Sciatic nerve (tissue), 2 donors: ENCODE measurements at regions not wholly inside any gene's neighbourhood (a gene's known extent, or its start where the extent isn't known, plus 50 kb on each side); places are given as distances from the start of the nearest gene placed in this dataset.
"Not testable (repeated sequence)": the region's sequence is repeated elsewhere in the genome, so short reads cannot be mapped to it uniquely, and the experiment has no call there.

ENCODE experiments used
- ATAC-seq: fragments of 200-7000 bp; cut with Tn5 transposase; one replicate; pipeline ENCODE4 v1.9.1; 2020; ENCODE audit warnings: mild to moderate bottlenecking, moderate library complexity
- DNase-seq: peaks from one replicate; pipeline ENCODE4 v3.0.0-alpha.2; 2020; ENCODE audit warnings: low spot score
- intact Hi-C: fragments of 100-400 bp; cut with DNase I; formaldehyde crosslinking; loops from one replicate; pipeline ENCODE4 v1.14.2; 2022
- donor health status: DM: no; HTN: no; CAD: no.
- donor health status: DM: no; HTN: no; CAD: no.

- intact Hi-C loops: loop anchor here (5.0 kb wide), 1 partner anchor 1310 kb away; no protein-coding TSS in a partner anchor
- ATAC-seq: no peak
- no peak for DNase-seq
Observed at GRCh38 chr4:64882311-64883086, 473.2 kb upstream of the TECRL start.

- ATAC-seq (no peak), DNase-seq (no peak)
- intact Hi-C loops: loop anchor here (5.0 kb wide), 1 partner anchor 1308 kb away; no protein-coding TSS in a partner anchor
Observed at GRCh38 chr4:64880557-64880956, 471.3 kb upstream of the TECRL start.

- intact Hi-C loops: no loop called here
- DNase-seq (no peak), ATAC-seq (no peak)
Observed at GRCh38 chr4:64876021-64876420, 466.8 kb upstream of the TECRL start.

- ATAC-seq (no peak), DNase-seq (no peak)
- intact Hi-C loops: no loop called here
Observed at GRCh38 chr4:64870558-64870957, 461.3 kb upstream of the TECRL start.

GRCh38 chr4:64857815-64858214, 448.6 kb upstream of the TECRL start:
- no peak for ATAC-seq
- intact Hi-C loops: no loop called here

GRCh38 chr4:64857198-64857597, 447.9 kb upstream of the TECRL start:
- DNase-seq (no peak), ATAC-seq (no peak)
- intact Hi-C loops: no loop called here

More at GRCh38 chr4:64857815-64858214, 448.6 kb upstream of the TECRL start:
- DNase-seq: no peak

GRCh38 chr4:64846417-64846816, 437.2 kb upstream of the TECRL start:
- ATAC-seq (no peak), DNase-seq (no peak)
- intact Hi-C loops: no loop called here

GRCh38 chr4:64829749-64830148, 420.5 kb upstream of the TECRL start:
- intact Hi-C loops: no loop called here
- DNase-seq (no peak), ATAC-seq (no peak)

GRCh38 chr4:64824591-64824990, 415.3 kb upstream of the TECRL start:
- DNase-seq (no peak), ATAC-seq (no peak)
- intact Hi-C loops: no loop called here

- DNase-seq (no peak), ATAC-seq (no peak)
- intact Hi-C loops: no loop called here
Observed at GRCh38 chr4:64822405-64822804, 413.2 kb upstream of the TECRL start.

- intact Hi-C loops: no loop called here
- ATAC-seq (no peak), DNase-seq (no peak)
Observed at GRCh38 chr4:64821219-64821976, 412.1 kb upstream of the TECRL start.

GRCh38 chr4:64814616-64815015, 405.4 kb upstream of the TECRL start:
- intact Hi-C loops: no loop called here
- DNase-seq: no peak
- no peak for ATAC-seq

GRCh38 chr4:64807821-64808220, 398.6 kb upstream of the TECRL start:
- DNase-seq (no peak), ATAC-seq (no peak)
- intact Hi-C loops: no loop called here

GRCh38 chr4:64799751-64800150, 390.5 kb upstream of the TECRL start:
- ATAC-seq: no peak
- intact Hi-C loops: no loop called here
- DNase-seq: no peak

GRCh38 chr4:64798828-64799227, 389.6 kb upstream of the TECRL start:
- ATAC-seq, intact Hi-C loops, DNase-seq: not testable (repeated sequence)

- ATAC-seq (no peak), DNase-seq (no peak)
- intact Hi-C loops: no loop called here
Observed at GRCh38 chr4:64796581-64796980, 387.3 kb upstream of the TECRL start.

GRCh38 chr4:64784125-64784524, 374.9 kb upstream of the TECRL start:
- DNase-seq: no peak
- intact Hi-C loops: no loop called here
- no peak for ATAC-seq

GRCh38 chr4:64781737-64782326, 372.6 kb upstream of the TECRL start:
- DNase-seq (no peak), ATAC-seq (no peak)
- intact Hi-C loops: no loop called here

GRCh38 chr4:64780664-64781063, 371.4 kb upstream of the TECRL start:
- DNase-seq (no peak), ATAC-seq (no peak)
- intact Hi-C loops: no loop called here

GRCh38 chr4:64777286-64777685, 368.0 kb upstream of the TECRL start:
- intact Hi-C loops: no loop called here
- DNase-seq: no peak
- no peak for ATAC-seq
